GM19397 (cell line): ENCODE measurements at regions not wholly inside any gene's neighbourhood (a gene's known extent, or its start where the extent isn't known, plus 50 kb on each side); places are given as distances from the start of the nearest gene placed in this dataset.
"Not testable (repeated sequence)": the region's sequence is repeated elsewhere in the genome, so short reads cannot be mapped to it uniquely, and the experiment has no call there.

ENCODE experiments used
- ATAC-seq: cut with Tn5 transposase; IDR thresholded peaks from one replicate; pipeline ENCODE4 v1.9.1; 2021; ENCODE audit warnings: mild to moderate bottlenecking, moderate library complexity; ENCODE audit not compliant: unreplicated experiment

GRCh38 chr20:30295396-30295795, 962.1 kb upstream of the DEFB115 start:
- not testable (repeated sequence) for ATAC-seq

GRCh38 chr20:30295967-30296366, 961.5 kb upstream of the DEFB115 start:
- not testable (repeated sequence) for ATAC-seq

- not testable (repeated sequence) for ATAC-seq
Measured at GRCh38 chr20:30297878-30298595, 959.4 kb upstream of the DEFB115 start.

GRCh38 chr20:30300220-30300642, 957.2 kb upstream of the DEFB115 start:
- ATAC-seq, result not testable (repeated sequence)

- not testable (repeated sequence) for ATAC-seq
Measured at GRCh38 chr20:30302786-30303185, 954.7 kb upstream of the DEFB115 start.

- ATAC-seq, result not testable (repeated sequence)
Measured at GRCh38 chr20:30309938-30310337, 947.5 kb upstream of the DEFB115 start.

GRCh38 chr20:30310385-30310784, 947.1 kb upstream of the DEFB115 start:
- ATAC-seq, result not testable (repeated sequence)

- ATAC-seq, result not testable (repeated sequence)
Measured at GRCh38 chr20:30312220-30312619, 945.2 kb upstream of the DEFB115 start.

GRCh38 chr20:30313660-30314059, 943.8 kb upstream of the DEFB115 start:
- ATAC-seq, result not testable (repeated sequence)

- not testable (repeated sequence) for ATAC-seq
Measured at GRCh38 chr20:30316063-30316462, 941.4 kb upstream of the DEFB115 start.

GRCh38 chr20:30316532-30317299, 940.7 kb upstream of the DEFB115 start:
- not testable (repeated sequence) for ATAC-seq

- ATAC-seq, result not testable (repeated sequence)
Measured at GRCh38 chr20:30333744-30334143, 923.7 kb upstream of the DEFB115 start.

- not testable (repeated sequence) for ATAC-seq
Measured at GRCh38 chr20:30337556-30337955, 919.9 kb upstream of the DEFB115 start.

GRCh38 chr20:30348932-30349331, 908.5 kb upstream of the DEFB115 start:
- ATAC-seq, result not testable (repeated sequence)

GRCh38 chr20:30356854-30357467, 900.5 kb upstream of the DEFB115 start:
- ATAC-seq, result not testable (repeated sequence)

GRCh38 chr20:30361756-30362155, 895.7 kb upstream of the DEFB115 start:
- ATAC-seq, result not testable (repeated sequence)

GRCh38 chr20:30376430-30376766, 881.1 kb upstream of the DEFB115 start:
- not testable (repeated sequence) for ATAC-seq

- peak; percentile 98 for ATAC-seq
Measured at GRCh38 chr20:30376767-30377658, 880.5 kb upstream of the DEFB115 start.

GRCh38 chr20:30378317-30378716, 879.1 kb upstream of the DEFB115 start:
- not testable (repeated sequence) for ATAC-seq

- not testable (repeated sequence) for ATAC-seq
Measured at GRCh38 chr20:30378721-30379120, 878.7 kb upstream of the DEFB115 start.
